GM12891 (cell line): ENCODE measurements at regions not wholly inside any gene's neighbourhood (a gene's known extent, or its start where the extent isn't known, plus 50 kb on each side); places are given as distances from the start of the nearest gene placed in this dataset.

Experiments
- POU2F2 ChIP-seq: IDR thresholded peaks from 2 replicates; pipeline ENCODE4 v1.6.1; 2011; ENCODE audit warnings: low read depth, mild to moderate bottlenecking, control low read depth, low read length, moderate library complexity
- TAF1 ChIP-seq: IDR thresholded peaks from 2 replicates; pipeline ENCODE4 v1.6.1; 2011; ENCODE audit warnings: low read depth, low read length, control low read depth

DNA sequence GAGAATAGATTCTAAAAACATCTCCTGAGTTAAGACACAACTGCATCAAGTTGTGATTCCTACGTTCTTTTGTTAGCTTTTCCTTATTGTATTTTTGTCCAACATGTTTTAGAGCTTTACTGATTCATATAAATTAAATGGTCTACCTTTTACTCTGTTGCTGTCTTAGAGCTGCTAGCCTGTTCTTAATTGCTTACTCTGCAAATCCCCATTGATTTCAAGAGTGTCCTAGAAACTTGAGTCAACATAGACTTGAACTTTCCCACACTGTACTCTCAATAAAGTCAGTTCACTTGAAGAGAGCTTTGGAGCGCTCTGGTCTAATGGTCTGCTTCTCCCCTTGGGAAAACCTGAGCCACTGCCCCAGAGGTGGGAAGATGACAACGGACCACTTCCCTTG, 343.9 kb downstream of the CCER1 start:
- TF ChIP-seq POU2F2 (no peak), TAF1 (no peak)
